ENCODE measurements at regions not wholly inside any gene's neighbourhood (a gene's known extent, or its start where the extent isn't known, plus 50 kb on each side); places are given as distances from the start of the nearest gene placed in this dataset.

DNA sequence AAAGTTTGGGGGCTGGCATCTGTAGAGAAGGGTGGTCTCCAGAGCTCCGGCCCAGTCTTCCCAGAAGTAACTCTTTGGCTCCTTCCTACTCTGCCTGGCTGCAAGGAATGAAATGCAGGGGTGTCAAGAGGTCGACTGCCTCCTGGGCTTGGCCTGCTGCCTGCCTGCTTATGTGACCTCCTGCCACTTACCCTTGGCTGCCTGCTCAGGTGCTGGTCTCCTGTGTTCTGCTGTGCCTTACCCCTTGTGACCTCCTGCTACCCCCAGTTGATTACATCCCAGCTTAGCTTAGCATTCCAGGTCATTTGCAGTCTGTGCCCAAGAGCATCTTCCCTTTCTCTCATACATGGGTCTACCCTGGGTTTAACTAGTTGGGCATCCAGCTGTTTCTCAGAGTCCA is 180.2 kb downstream of the PTPN20 start:
- no peak for TF ChIP-seq POLR2A (IDR thresholded peaks at IDR 0.05)
- TF ChIP-seq, protein P1, sequence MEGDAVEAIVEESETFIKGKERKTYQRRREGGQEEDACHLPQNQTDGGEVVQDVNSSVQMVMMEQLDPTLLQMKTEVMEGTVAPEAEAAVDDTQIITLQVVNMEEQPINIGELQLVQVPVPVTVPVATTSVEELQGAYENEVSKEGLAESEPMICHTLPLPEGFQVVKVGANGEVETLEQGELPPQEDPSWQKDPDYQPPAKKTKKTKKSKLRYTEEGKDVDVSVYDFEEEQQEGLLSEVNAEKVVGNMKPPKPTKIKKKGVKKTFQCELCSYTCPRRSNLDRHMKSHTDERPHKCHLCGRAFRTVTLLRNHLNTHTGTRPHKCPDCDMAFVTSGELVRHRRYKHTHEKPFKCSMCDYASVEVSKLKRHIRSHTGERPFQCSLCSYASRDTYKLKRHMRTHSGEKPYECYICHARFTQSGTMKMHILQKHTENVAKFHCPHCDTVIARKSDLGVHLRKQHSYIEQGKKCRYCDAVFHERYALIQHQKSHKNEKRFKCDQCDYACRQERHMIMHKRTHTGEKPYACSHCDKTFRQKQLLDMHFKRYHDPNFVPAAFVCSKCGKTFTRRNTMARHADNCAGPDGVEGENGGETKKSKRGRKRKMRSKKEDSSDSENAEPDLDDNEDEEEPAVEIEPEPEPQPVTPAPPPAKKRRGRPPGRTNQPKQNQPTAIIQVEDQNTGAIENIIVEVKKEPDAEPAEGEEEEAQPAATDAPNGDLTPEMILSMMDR (IDR thresholded peaks at IDR 0.05) = no peak
